ENCODE measurements at regions not wholly inside any gene's neighbourhood (a gene's known extent, or its start where the extent isn't known, plus 50 kb on each side); places are given as distances from the start of the nearest gene placed in this dataset.

DNA sequence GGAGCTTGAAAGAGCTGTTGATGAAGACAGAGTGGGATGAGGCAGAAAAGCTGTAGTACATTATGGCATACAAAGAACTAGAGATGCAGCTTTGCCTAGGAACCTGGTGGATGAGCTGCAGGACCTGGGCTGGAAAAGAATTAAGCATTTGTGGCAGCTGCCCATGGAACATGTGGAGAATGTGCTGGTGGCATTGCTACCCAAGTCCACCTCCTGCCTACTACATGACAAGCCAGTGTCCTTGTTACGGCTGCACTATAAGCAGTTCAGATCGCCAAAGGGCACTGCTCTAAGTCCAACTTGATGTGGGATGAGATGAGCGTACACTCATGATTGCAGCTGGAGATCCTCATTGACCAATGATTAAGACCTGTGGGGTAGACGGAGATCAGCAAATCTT lies 81.1 kb upstream of the ADPGK start:
- no peak for ATAC-seq (ENCODE audit: low FRiP score)
- Histone ChIP-seq H3K36me3 (ENCODE audit: control insufficient read depth in 1 of 2, insufficient read depth in 2 of 2, low read length in 1 of 2) (no peaks in the 10 kb centered on the region), H3K4me3 (ENCODE audit: low read length in 2 of 2) (no peak overlapping the region), H3K27ac (ENCODE audit: low read depth in 1 of 2, low read length in 2 of 2) (no peak overlapping the region), H3K4me1 (ENCODE audit: control insufficient read depth in 1 of 2, insufficient read depth in 2 of 2, low read length in 2 of 2) (no peaks in the 10 kb centered on the region), H3K9me3 (ENCODE audit: control insufficient read depth, low read length) (no peaks in the 10 kb centered on the region), H3K27me3 (ENCODE audit: control insufficient read depth in 1 of 2, insufficient read depth in 2 of 2, low read length in 1 of 2) (no peaks in the 10 kb centered on the region)
- intact Hi-C loops (cut with DNase I), result no loop called here
- DNase-seq, result no peak
- 98% methylated on average over 4 of the region's 4 CpGs for WGBS, 2 donors

DNA sequence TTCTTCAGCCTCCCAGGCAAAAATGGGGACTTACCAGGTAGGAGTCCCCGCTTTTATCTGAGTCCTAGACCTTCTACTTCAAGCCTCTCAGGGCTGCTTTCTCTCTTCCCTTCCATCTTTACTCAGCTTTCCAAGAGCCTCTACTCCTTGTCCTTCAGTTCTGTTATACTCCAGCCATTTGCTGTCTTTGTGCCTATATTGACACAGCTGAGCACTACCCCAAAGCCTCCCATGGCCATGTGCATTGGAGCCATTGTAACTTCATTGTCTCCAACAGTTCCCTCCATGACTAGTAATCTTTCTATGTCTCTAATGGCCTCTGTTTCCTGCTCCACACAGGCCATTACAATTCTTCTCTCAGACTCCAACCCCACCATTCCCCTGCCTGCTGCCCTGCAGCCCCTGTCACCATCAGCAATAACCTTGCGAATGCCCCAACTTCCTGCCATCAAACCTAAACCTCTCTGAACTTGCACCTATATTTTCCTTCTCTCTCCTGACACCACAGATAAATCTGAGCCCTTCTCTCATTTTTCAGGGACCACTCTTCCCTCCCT lies 77.9 kb upstream of the ADPGK start:
- ATAC-seq (ENCODE audit: low FRiP score) (no peak), DNase-seq (no peak)
- no peaks in the 10 kb centered on the region for H3K27me3 ChIP-seq (ENCODE audit: control insufficient read depth in 1 of 2, insufficient read depth in 2 of 2, low read length in 1 of 2)
- intact Hi-C loops (cut with DNase I), result no loop called here
- no peak overlapping the region for H3K4me3 ChIP-seq (ENCODE audit: low read length in 2 of 2)
- H3K9me3 ChIP-seq (ENCODE audit: control insufficient read depth, low read length), result no peaks in the 10 kb centered on the region
- H3K27ac ChIP-seq (ENCODE audit: low read depth in 1 of 2, low read length in 2 of 2), result no peak overlapping the region
- 94 to 96% methylated on average over 2 of the region's 2 CpGs for WGBS, 2 donors
- no peaks in the 10 kb centered on the region for H3K4me1 ChIP-seq (ENCODE audit: control insufficient read depth in 1 of 2, insufficient read depth in 2 of 2, low read length in 2 of 2)
- no peaks in the 10 kb centered on the region for H3K36me3 ChIP-seq (ENCODE audit: control insufficient read depth in 1 of 2, insufficient read depth in 2 of 2, low read length in 1 of 2)

DNA sequence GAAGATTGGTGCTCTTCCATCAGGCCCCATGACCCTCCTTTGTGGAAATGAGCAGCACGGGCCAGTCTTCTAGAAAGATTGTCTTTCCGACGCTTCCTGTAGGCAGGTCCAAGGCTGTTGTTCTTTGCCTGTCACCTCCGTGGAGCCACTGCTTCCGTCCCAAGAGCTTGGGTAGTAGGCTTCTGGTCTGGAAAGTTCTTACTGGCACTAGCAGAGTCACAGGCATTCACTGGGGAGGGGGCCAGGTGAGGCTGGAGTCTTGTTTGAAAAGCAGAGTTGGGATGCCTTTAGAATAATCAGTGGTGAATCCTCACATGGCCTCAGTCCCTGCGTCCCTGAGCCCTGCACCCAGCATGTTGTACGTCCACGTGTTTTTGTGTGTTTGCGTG lies 76.2 kb upstream of the ADPGK start:
- Histone ChIP-seq H3K27ac (ENCODE audit: low read depth in 1 of 2, low read length in 2 of 2) (no peak overlapping the region), H3K4me1 (ENCODE audit: control insufficient read depth in 1 of 2, insufficient read depth in 2 of 2, low read length in 2 of 2) (no peaks in the 10 kb centered on the region), H3K36me3 (ENCODE audit: control insufficient read depth in 1 of 2, insufficient read depth in 2 of 2, low read length in 1 of 2) (no peaks in the 10 kb centered on the region), H3K9me3 (ENCODE audit: control insufficient read depth, low read length) (no peaks in the 10 kb centered on the region), H3K27me3 (ENCODE audit: control insufficient read depth in 1 of 2, insufficient read depth in 2 of 2, low read length in 1 of 2) (no peaks in the 10 kb centered on the region), H3K4me3 (ENCODE audit: low read length in 2 of 2) (no peak overlapping the region)
- ATAC-seq (ENCODE audit: low FRiP score) (no peak), DNase-seq (no peak)
- WGBS, 2 donors, result 82 to 85% methylated on average over 9 of the region's 9 CpGs
- intact Hi-C loops (cut with DNase I), result no loop called here

DNA sequence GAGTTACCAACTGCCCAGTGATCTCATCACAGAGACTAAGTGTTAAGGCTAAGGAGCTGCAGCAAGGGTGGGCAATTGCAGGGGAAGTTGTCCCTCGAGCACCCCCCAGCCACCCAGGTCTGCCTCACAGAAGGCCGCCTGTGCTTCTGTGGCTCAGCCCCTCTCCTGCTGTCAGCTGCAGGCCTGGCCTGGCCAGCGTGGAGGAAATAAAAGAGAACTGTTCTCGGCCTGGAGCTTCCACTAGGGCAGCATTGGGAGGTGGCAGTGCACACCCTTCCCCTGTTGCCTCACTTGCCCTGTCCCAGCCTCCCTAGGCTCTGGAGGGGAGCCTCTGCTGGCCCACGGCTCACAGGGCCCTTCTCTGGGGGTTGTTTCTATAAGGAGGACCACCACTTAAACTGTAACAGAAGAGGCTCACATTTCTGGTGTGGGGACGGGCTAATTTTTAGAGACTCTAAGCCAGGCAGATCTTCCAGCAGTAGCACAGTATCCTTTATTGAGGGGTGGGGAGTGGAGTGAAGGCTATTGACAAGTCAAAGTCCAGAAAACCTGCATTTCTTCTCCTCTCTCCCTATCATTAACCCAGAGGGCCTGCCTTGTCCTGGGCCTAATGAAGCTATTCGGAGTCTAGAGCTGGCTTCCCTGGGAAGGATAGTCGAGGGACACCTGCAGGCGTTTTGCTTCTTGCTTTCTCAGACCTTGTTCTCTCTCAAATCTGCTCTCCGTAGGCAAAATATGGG lies 75.6 kb upstream of the ADPGK start:
- Histone ChIP-seq H3K27me3 (ENCODE audit: control insufficient read depth in 1 of 2, insufficient read depth in 2 of 2, low read length in 1 of 2) (no peaks in the 10 kb centered on the region), H3K9me3 (ENCODE audit: control insufficient read depth, low read length) (no peaks in the 10 kb centered on the region), H3K36me3 (ENCODE audit: control insufficient read depth in 1 of 2, insufficient read depth in 2 of 2, low read length in 1 of 2) (no peaks in the 10 kb centered on the region), H3K27ac (ENCODE audit: low read depth in 1 of 2, low read length in 2 of 2) (no peak overlapping the region), H3K4me3 (ENCODE audit: low read length in 2 of 2) (no peak overlapping the region), H3K4me1 (ENCODE audit: control insufficient read depth in 1 of 2, insufficient read depth in 2 of 2, low read length in 2 of 2) (no peaks in the 10 kb centered on the region)
- DNase-seq (no peak), ATAC-seq (ENCODE audit: low FRiP score) (no peak)
- intact Hi-C loops (cut with DNase I), result no loop called here
- 82 to 88% methylated on average over 10 of the region's 10 CpGs for WGBS, 2 donors

DNA sequence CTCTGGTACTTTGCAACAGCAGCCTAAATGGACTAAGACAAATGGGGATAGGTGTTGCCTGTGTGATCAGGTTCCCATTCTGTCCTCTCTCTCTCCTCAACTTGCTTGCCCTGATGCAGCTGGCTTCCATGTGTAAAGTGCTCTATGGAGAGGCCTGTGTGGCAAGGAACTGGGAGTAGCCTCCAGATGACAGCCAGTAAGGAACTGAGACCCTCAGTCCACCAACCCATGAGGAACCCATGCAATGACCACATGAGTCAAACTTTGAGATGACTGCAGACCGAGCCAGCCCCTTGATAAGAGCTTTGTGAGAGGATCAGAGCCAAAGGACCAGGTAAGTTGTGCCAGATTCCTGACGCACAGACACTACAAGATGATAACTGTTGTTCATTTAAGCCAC lies 74.6 kb upstream of the ADPGK start:
- no peak for ATAC-seq (ENCODE audit: low FRiP score)

DNA sequence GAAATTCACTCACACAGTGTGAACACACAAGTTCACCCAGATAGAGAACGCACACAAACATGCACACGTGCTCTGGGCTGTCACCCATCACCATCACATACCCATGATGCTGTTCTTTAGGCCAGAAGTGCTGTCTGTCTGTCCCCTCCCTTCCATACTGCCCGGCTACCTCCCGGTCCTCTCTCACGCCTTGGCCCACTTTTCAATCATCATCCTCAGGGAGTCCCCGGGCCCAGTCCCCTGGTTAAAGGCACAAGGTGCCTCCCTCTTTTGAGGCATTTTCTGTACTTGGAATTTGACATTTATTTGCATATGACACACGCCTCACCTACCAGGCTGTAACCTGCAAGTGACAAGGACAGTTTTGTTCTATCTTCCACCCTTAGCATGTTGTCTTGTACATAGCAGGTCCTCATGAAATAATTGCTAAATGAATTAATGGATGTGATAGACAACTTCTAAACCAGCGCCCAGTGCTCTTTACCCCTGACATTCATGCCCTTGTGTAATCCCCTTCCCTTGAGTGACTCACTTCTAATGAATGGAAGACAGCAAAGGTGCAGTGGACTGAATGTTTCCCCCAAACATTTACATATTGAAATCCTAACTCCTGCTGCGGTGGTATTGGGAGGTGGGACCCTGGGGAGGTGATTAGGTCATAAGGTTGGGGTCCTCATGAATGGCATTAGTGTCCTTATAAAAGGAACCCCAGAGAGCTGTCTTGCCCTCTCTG lies 73.9 kb upstream of the ADPGK start:
- ATAC-seq (ENCODE audit: low FRiP score) (no peak), DNase-seq (no peak)
- Histone ChIP-seq H3K4me3 (ENCODE audit: low read length in 2 of 2) (no peak overlapping the region), H3K9me3 (ENCODE audit: control insufficient read depth, low read length) (no peaks in the 10 kb centered on the region), H3K27me3 (ENCODE audit: control insufficient read depth in 1 of 2, insufficient read depth in 2 of 2, low read length in 1 of 2) (no peaks in the 10 kb centered on the region), H3K4me1 (ENCODE audit: control insufficient read depth in 1 of 2, insufficient read depth in 2 of 2, low read length in 2 of 2) (no peaks in the 10 kb centered on the region), H3K27ac (ENCODE audit: low read depth in 1 of 2, low read length in 2 of 2) (no peak overlapping the region), H3K36me3 (ENCODE audit: control insufficient read depth in 1 of 2, insufficient read depth in 2 of 2, low read length in 1 of 2) (no peaks in the 10 kb centered on the region)
- intact Hi-C loops (cut with DNase I), result no loop called here
- WGBS, 2 donors, result 81 to 89% methylated on average over 9 of the region's 9 CpGs

More for the DNA sequence above, 74.6 kb upstream of the ADPGK start:
- no peak overlapping the region for H3K4me3 ChIP-seq (ENCODE audit: low read length in 2 of 2)
- no peaks in the 10 kb centered on the region for H3K36me3 ChIP-seq (ENCODE audit: control insufficient read depth in 1 of 2, insufficient read depth in 2 of 2, low read length in 1 of 2)
- intact Hi-C loops (cut with DNase I), result no loop called here
- no peaks in the 10 kb centered on the region for H3K9me3 ChIP-seq (ENCODE audit: control insufficient read depth, low read length)
- 88 to 90% methylated on average over 2 of the region's 2 CpGs for WGBS, 2 donors
- no peaks in the 10 kb centered on the region for H3K4me1 ChIP-seq (ENCODE audit: control insufficient read depth in 1 of 2, insufficient read depth in 2 of 2, low read length in 2 of 2)
- H3K27me3 ChIP-seq (ENCODE audit: control insufficient read depth in 1 of 2, insufficient read depth in 2 of 2, low read length in 1 of 2), result no peaks in the 10 kb centered on the region
- no peak for DNase-seq
- no peak overlapping the region for H3K27ac ChIP-seq (ENCODE audit: low read depth in 1 of 2, low read length in 2 of 2)

DNA sequence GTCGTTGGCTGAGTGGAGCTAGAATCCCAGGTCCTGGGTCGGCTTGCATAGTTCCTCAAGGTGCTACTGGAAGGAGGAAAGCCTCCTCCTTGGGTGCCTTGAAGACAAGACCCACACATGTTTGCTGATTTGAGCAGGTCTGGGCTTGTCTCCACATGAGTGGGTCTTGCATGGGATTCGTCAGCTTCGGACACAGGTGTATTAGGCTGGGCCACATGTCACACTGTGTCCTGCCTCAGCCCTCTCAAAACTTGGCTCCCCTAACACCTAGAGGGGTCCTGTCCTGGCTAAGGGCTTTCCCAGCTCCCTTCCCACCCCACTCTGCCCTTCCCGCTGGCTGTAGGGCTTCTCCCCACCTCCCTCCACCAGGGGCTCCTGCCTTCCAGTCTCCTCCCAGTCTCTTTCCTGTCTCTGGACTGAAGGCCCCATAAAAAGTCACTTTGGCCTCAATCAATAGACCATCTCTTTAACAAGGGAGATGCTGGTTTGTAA lies 73.0 kb upstream of the ADPGK start:
- Histone ChIP-seq H3K36me3 (ENCODE audit: control insufficient read depth in 1 of 2, insufficient read depth in 2 of 2, low read length in 1 of 2) (no peaks in the 10 kb centered on the region), H3K4me3 (ENCODE audit: low read length in 2 of 2) (no peak overlapping the region), H3K4me1 (ENCODE audit: control insufficient read depth in 1 of 2, insufficient read depth in 2 of 2, low read length in 2 of 2) (no peaks in the 10 kb centered on the region), H3K27me3 (ENCODE audit: control insufficient read depth in 1 of 2, insufficient read depth in 2 of 2, low read length in 1 of 2) (no peaks in the 10 kb centered on the region), H3K9me3 (ENCODE audit: control insufficient read depth, low read length) (no peaks in the 10 kb centered on the region), H3K27ac (ENCODE audit: low read depth in 1 of 2, low read length in 2 of 2) (no peak overlapping the region)
- WGBS, 2 donors, result 87 to 93% methylated on average over 5 of the region's 5 CpGs
- no peak for DNase-seq
- no peak for ATAC-seq (ENCODE audit: low FRiP score)
- intact Hi-C loops (cut with DNase I), result no loop called here

DNA sequence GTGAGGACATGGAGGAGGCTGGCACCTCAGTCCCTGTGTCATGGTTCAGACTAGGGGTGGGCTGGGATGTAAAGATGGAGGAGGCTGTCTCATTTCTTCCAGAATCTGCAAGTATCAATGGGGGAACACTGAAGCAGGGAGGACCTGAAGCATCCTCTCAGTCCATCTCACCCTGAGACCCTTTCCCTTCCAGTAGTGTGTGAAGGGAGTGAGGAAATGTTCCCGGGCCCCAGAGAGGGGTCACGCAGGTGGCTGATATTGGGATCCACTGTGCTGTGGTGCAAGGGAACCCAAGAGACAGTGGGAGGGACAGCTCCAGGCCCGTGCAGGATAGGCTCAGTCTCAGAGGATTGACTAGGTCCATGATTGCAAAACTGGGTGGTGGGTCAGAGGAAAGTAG lies 72.2 kb upstream of the ADPGK start:
- ATAC-seq (ENCODE audit: low FRiP score), result no peak
- Histone ChIP-seq H3K36me3 (ENCODE audit: control insufficient read depth in 1 of 2, insufficient read depth in 2 of 2, low read length in 1 of 2) (no peaks in the 10 kb centered on the region), H3K4me3 (ENCODE audit: low read length in 2 of 2) (no peak overlapping the region), H3K27ac (ENCODE audit: low read depth in 1 of 2, low read length in 2 of 2) (no peak overlapping the region), H3K4me1 (ENCODE audit: control insufficient read depth in 1 of 2, insufficient read depth in 2 of 2, low read length in 2 of 2) (no peaks in the 10 kb centered on the region), H3K27me3 (ENCODE audit: control insufficient read depth in 1 of 2, insufficient read depth in 2 of 2, low read length in 1 of 2) (no peaks in the 10 kb centered on the region), H3K9me3 (ENCODE audit: control insufficient read depth, low read length) (no peaks in the 10 kb centered on the region)
- intact Hi-C loops (cut with DNase I), result no loop called here
- DNase-seq, result no peak
- 65 to 71% methylated on average over 3 of the region's 3 CpGs for WGBS, 2 donors

DNA sequence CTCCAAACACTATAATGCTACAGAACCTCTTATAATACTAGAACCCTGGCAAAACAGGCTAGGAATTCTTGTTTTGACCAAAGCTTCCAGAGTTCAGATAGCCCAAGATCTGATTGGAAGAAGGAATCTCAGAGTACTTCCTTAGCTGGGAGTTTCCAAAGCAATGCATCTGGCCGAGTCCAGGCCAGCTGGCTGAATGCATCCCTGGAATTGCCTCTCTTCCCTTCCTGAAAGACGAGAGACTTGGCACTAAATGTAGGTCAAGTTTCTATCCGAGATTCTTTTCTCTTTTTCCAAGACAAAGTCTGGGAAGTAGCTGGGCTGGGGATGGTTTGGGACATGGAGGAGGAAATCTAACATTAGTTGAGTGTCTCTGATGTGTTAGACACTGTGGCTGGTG lies 68.7 kb upstream of the ADPGK start:
- no peak overlapping the region for H3K27ac ChIP-seq (ENCODE audit: low read depth in 1 of 2, low read length in 2 of 2)
- intact Hi-C loops (cut with DNase I), result no loop called here
- no peaks in the 10 kb centered on the region for H3K36me3 ChIP-seq (ENCODE audit: control insufficient read depth in 1 of 2, insufficient read depth in 2 of 2, low read length in 1 of 2)
- H3K4me3 ChIP-seq (ENCODE audit: low read length in 2 of 2), result no peak overlapping the region
- no peak for ATAC-seq (ENCODE audit: low FRiP score)
- H3K4me1 ChIP-seq (ENCODE audit: control insufficient read depth in 1 of 2, insufficient read depth in 2 of 2, low read length in 2 of 2), result no peaks in the 10 kb centered on the region
- no peaks in the 10 kb centered on the region for H3K9me3 ChIP-seq (ENCODE audit: control insufficient read depth, low read length)
- no peak for DNase-seq
- H3K27me3 ChIP-seq (ENCODE audit: control insufficient read depth in 1 of 2, insufficient read depth in 2 of 2, low read length in 1 of 2), result no peaks in the 10 kb centered on the region
- 0 to 5% methylated on average over 3 of the region's 3 CpGs for WGBS, 2 donors

Measured in aorta (tissue), 5 donors.